Esophagus muscularis mucosa (tissue), 4 donors: ENCODE measurements at regions not wholly inside any gene's neighbourhood (a gene's known extent, or its start where the extent isn't known, plus 50 kb on each side); places are given as distances from the start of the nearest gene placed in this dataset.

Source experiments
- DNase-seq: peaks from one replicate; pipeline ENCODE4 v3.0.0-alpha.2; 2017; ENCODE audit errors: extremely low spot score
- H3K27ac ChIP-seq, 4 donors: fragments of 200-600 bp; sonication (generic); replicated peaks in 1 of 4; 1 replicate in 3 of 4; 2 replicates in 1 of 4; pipeline ENCODE4 v1.5.1; 2016 to 2019; ENCODE audit warnings: mild to moderate bottlenecking in 1 of 4
- H3K27me3 ChIP-seq, 4 donors: fragments of 200-600 bp; sonication (generic); one replicate each; pipeline versions ENCODE4 v1.5.1 to v1.6.0; 2016 to 2019
- H3K36me3 ChIP-seq, 4 donors: fragments of 200-600 bp; sonication (generic); one replicate each; pipeline ENCODE4 v1.5.1; 2016 to 2019
- H3K4me1 ChIP-seq, 4 donors: fragments of 200-600 bp; sonication (generic); one replicate each; pipeline ENCODE4 v1.5.1; 2016 to 2019
- H3K4me3 ChIP-seq, 4 donors: fragments of 200-600 bp; sonication (generic); 1 replicate in 2 of 4; 2 replicates in 2 of 4; pipeline ENCODE4 v1.5.1; 2016 to 2019; ENCODE audit warnings: mild to moderate bottlenecking in 4 of 4, moderate library complexity in 1 of 4
- H3K9me3 ChIP-seq, 4 donors: fragments of 200-600 bp; sonication (generic); 1 replicate in 3 of 4; 2 replicates in 1 of 4; pipeline ENCODE4 v1.5.1; 2016 to 2019
- EP300 ChIP-seq: sonication (generic); formaldehyde crosslinking; IDR thresholded peaks from one replicate; pipeline ENCODE4 v1.6.1; 2017; ENCODE audit warnings: antibody characterized with exemption
- POLR2A ChIP-seq: fragments of 450-650 bp; IDR thresholded peaks from one replicate; pipeline ENCODE4 v1.6.1; 2017; ENCODE audit warnings: antibody characterized with exemption, moderate library complexity, mild to moderate bottlenecking, low read depth
- POLR2AphosphoS5 ChIP-seq, 2 donors: sonication (generic); formaldehyde crosslinking; IDR thresholded peaks; one replicate each; pipeline ENCODE4 v1.6.1; 2017; ENCODE audit warnings: antibody characterized with exemption in 2 of 2
- WGBS: methylation state at CpG from one replicate; pipeline ENCODE4 v1.1.5; 2018; 5-methylcytosine and 5-hydroxymethylcytosine counted together
- intact Hi-C: fragments of 100-400 bp; cut with DNase I; formaldehyde crosslinking; loops from one replicate; pipeline ENCODE4 v1.15.1; 2023
- TF ChIP-seq, protein P1 (sequence below), 3 experiments: fragments of 200-600 bp in 2 of 3; fragments of 450-650 bp in 1 of 3; sonication (generic) in 2 of 3; IDR thresholded peaks; one replicate each; pipeline ENCODE4 v1.5.1; 2017 to 2019; ENCODE audit warnings: antibody characterized with exemption in 3 of 3, mild to moderate bottlenecking in 2 of 3, moderate library complexity in 1 of 3

DNA sequence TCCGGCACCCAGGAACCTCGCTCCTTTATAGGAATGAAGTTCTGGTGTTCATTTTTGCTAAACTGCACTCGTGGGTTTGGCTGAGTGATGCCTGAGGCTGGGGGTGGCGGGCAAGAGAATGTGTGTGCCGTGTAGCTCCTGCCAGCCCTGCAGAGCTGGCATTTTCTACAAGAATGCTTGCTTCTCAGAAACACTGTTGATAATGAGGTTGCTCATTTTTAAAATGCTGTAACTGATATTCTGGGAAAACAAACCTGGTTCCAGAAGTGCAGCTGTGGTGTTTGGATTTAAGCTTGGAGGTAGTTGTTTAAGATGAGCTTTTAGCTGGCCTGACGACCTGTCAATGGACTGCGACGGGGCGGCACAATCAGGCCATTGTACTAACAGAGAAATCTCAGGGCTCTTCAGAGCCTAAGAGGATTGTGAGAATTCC lies 511.9 kb upstream of the TNP1 start:
- no peaks in the 10 kb centered on the region for H3K9me3 ChIP-seq
- peaks cover 10 to 79% (median 65%) of the 10 kb centered on the region in 4 donors for H3K4me1 ChIP-seq
- DNase-seq, result no peak
- TF ChIP-seq, protein P1, sequence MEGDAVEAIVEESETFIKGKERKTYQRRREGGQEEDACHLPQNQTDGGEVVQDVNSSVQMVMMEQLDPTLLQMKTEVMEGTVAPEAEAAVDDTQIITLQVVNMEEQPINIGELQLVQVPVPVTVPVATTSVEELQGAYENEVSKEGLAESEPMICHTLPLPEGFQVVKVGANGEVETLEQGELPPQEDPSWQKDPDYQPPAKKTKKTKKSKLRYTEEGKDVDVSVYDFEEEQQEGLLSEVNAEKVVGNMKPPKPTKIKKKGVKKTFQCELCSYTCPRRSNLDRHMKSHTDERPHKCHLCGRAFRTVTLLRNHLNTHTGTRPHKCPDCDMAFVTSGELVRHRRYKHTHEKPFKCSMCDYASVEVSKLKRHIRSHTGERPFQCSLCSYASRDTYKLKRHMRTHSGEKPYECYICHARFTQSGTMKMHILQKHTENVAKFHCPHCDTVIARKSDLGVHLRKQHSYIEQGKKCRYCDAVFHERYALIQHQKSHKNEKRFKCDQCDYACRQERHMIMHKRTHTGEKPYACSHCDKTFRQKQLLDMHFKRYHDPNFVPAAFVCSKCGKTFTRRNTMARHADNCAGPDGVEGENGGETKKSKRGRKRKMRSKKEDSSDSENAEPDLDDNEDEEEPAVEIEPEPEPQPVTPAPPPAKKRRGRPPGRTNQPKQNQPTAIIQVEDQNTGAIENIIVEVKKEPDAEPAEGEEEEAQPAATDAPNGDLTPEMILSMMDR (IDR thresholded peaks at IDR 0.05), result no peak
- TF ChIP-seq POLR2A (no peak), POLR2AphosphoS5 (IDR thresholded peaks at IDR 0.05) (no peak), EP300 (peak; percentile 38)
- intact Hi-C loops, result no loop called here
- H3K27ac ChIP-seq, result peak overlapping the region; percentile 65 to 80 (median 70)
- WGBS, result 65% methylated on average over 9 of the region's 9 CpGs
- no peaks in the 10 kb centered on the region for H3K27me3 ChIP-seq
- H3K36me3 ChIP-seq, result no peaks in the 10 kb centered on the region
- no peak overlapping the region for H3K4me3 ChIP-seq

DNA sequence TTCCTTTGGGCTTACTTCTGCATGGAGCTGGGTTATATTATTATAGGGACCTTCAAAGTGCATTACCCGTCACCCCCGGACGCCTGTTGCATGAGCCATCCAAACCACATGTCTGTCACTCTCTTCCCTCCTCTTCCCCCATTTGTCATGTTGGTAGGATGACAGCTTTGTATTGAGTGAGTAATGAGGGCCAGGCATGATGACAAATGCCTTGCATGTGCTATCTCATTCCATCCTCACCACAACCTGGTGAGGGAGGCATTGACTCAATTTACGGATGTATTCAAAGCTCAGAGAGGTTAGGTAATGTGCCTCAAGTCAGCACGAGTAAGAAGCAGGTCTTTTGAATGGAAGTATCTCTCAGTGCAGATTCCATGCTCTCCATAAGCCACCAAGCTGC lies 510.5 kb upstream of the TNP1 start:
- 95% methylated on average over 5 of the region's 5 CpGs for WGBS
- intact Hi-C loops, result no loop called here
- Histone ChIP-seq H3K9me3 (no peaks in the 10 kb centered on the region), H3K4me1 (peaks cover 10 to 80% (median 70%) of the 10 kb centered on the region in 4 donors), H3K27me3 (no peaks in the 10 kb centered on the region), H3K36me3 (no peaks in the 10 kb centered on the region), H3K27ac (peak overlapping the region in 1 of 4 donors; percentile 80), H3K4me3 (no peak overlapping the region)
- no peak for DNase-seq
- TF ChIP-seq POLR2AphosphoS5 (IDR thresholded peaks at IDR 0.05) (no peak), EP300 (no peak), POLR2A (no peak)
- TF ChIP-seq, protein P1 (IDR thresholded peaks at IDR 0.05), result no peak

DNA sequence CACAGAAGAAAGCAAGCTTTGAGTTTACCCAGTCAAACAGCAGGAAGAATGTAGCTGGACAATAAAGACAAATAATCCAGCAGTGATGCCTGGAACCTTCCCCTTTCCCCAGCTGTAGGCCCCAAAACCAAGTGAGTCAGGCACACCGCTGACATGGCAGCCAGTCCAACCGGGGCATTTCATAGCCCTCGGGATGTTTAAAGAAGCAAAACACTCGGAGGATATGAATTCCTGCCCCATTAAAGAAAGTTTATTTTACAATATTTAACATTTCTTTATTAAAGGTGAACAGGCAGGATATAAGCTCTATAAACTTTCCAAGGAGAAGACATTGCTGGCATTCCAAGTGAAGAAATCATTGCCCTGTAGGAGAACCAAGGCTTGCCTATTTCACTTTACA lies 507.6 kb upstream of the TNP1 start:
- TF ChIP-seq POLR2AphosphoS5 (IDR thresholded peaks at IDR 0.05), result peak in 1 of 2 donors; percentile 48
- TF ChIP-seq, protein P1 (IDR thresholded peaks at IDR 0.05), result no peak
- WGBS, result 43% methylated on average over 4 of the region's 4 CpGs
- Histone ChIP-seq H3K9me3 (no peaks in the 10 kb centered on the region), H3K27me3 (no peaks in the 10 kb centered on the region), H3K27ac (peak overlapping the region; percentile 65 to 82 (median 75)), H3K36me3 (no peaks in the 10 kb centered on the region), H3K4me1 (peaks cover 4 to 81% (median 65%) of the 10 kb centered on the region in 4 donors), H3K4me3 (no peak overlapping the region)
- DNase-seq, result no peak
- intact Hi-C loops, result loop anchor here (10.0 kb wide), 2 partner anchors 147 to 183 kb away; no protein-coding TSS in a partner anchor

DNA sequence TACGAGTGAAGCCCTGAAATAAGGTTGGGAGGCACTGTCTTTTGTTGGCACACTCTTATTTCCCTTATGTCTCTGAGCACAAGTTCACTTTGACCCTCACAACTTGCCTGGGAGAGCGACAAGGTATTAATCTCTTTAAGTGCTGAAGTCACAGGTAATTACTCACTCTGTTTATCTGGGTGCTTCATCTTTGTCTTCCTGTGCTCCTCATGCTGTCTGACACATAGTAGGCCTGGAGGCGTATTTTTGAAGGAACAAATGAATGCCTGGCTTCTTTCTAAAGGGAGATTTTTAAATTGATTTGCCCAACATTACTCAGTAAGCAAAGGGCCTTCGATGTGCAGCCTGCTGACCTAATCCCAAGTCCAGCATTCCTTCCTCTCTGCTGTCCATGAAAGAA lies 507.1 kb upstream of the TNP1 start:
- Histone ChIP-seq H3K4me3 (no peak overlapping the region), H3K4me1 (peaks cover under 1 to 81% (median 65%) of the 10 kb centered on the region in 4 donors), H3K27me3 (no peaks in the 10 kb centered on the region), H3K27ac (peak overlapping the region; percentile 65 to 82 (median 75)), H3K9me3 (no peaks in the 10 kb centered on the region), H3K36me3 (no peaks in the 10 kb centered on the region)
- intact Hi-C loops, result loop anchor here (10.0 kb wide), 2 partner anchors 148 to 182 kb away; no protein-coding TSS in a partner anchor
- peak; percentile 89 for DNase-seq
- TF ChIP-seq POLR2A (no peak), EP300 (no peak), POLR2AphosphoS5 (IDR thresholded peaks at IDR 0.05) (no peak)
- TF ChIP-seq, protein P1 (IDR thresholded peaks at IDR 0.05), result no peak
- WGBS, result 49% methylated on average over 4 of the region's 4 CpGs
